ENCODE measurements at regions not wholly inside any gene's neighbourhood (a gene's known extent, or its start where the extent isn't known, plus 50 kb on each side); places are given as distances from the start of the nearest gene placed in this dataset.
"Not testable (repeated sequence)": the region's sequence is repeated elsewhere in the genome, so short reads cannot be mapped to it uniquely, and the experiment has no call there.

DNA sequence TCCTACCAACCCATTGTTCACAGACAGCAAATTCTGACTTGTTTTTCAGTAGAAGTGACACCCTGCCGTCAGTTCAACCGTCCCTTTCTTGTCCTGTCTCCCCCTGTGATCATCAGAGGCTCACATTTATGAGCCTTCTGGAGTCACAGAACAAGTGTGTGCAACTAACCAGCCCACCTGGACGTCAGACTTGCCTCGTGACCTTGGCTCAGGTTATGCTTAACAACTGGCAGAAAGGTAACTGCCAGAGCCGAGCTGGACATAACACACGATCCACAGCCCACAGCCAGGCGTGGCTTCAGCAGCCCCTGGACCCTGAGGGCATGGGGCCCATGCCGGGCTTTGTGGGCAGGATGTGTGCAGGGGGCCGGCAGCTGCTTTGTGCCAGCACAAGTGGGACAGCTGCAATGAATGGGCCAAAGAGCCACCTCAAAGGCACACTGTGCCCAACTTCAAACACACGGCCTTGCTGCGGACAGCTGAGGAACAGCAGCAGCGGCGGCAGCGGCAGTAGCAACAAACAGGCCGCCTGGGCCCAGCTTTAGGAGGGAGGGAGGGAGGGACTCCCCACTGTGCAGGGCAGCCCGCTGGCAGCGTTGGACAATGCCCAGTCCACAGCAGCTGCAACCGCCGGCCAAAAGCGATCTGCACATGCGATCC, 103.9 kb downstream of the ZBTB18 start:
- TF ChIP-seq, protein P1, sequence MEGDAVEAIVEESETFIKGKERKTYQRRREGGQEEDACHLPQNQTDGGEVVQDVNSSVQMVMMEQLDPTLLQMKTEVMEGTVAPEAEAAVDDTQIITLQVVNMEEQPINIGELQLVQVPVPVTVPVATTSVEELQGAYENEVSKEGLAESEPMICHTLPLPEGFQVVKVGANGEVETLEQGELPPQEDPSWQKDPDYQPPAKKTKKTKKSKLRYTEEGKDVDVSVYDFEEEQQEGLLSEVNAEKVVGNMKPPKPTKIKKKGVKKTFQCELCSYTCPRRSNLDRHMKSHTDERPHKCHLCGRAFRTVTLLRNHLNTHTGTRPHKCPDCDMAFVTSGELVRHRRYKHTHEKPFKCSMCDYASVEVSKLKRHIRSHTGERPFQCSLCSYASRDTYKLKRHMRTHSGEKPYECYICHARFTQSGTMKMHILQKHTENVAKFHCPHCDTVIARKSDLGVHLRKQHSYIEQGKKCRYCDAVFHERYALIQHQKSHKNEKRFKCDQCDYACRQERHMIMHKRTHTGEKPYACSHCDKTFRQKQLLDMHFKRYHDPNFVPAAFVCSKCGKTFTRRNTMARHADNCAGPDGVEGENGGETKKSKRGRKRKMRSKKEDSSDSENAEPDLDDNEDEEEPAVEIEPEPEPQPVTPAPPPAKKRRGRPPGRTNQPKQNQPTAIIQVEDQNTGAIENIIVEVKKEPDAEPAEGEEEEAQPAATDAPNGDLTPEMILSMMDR (conservative IDR thresholded peaks at IDR 0.05; ENCODE audit: low read depth, low read length) = no peak
- no peak overlapping the region for H3K4me3 ChIP-seq (ENCODE audit: low read depth, low read length)
- no peak for DNase-seq (ENCODE audit: low read depth)

DNA sequence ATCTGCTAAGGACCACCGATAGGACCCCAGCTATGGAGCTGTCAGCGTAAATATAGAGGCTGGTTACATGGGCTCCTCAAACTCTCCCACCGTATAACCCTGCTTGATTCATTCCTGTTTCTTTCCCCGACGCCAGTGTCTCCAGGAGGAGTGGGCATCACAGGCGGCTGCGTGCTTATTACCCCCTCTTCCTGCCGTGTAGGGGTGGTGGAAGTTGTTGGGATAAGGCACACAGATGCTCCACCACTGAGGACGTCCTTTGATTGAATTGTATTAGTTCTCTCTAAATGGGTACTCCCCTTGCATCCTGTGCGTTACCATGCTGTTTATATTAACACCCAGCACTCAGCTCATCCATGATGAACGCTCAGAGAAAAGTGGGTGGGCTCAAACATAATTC, 104.6 kb downstream of the ZBTB18 start:
- no peak overlapping the region for H3K4me3 ChIP-seq (ENCODE audit: low read depth, low read length)
- no peak for DNase-seq (ENCODE audit: low read depth)
- TF ChIP-seq, protein P1 (conservative IDR thresholded peaks at IDR 0.05; ENCODE audit: low read depth, low read length) = no peak

DNA sequence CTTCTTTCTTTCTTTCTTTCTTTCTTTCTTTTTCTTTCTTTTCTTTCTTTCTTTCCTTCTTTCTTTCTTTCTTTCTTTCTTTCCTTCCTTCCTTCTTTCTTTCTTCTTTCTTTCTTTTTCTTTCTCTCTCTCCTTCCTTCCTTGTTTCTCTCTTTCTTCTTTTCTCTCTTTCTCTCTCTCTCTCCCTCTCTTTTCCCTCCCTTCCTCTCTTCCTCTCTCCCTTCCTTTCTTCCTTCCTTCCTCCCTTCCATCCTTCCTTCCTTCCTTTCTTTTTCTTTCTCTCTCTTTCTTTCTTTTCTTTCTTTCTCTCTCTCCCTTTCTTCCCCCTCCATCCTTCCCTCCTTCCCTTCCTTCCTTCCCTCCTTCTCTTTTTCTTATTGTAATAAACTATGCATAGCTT, 105.5 kb downstream of the ZBTB18 start:
- not testable (repeated sequence) for H3K4me3 ChIP-seq (ENCODE audit: low read depth, low read length); DNase-seq (ENCODE audit: low read depth)

DNA sequence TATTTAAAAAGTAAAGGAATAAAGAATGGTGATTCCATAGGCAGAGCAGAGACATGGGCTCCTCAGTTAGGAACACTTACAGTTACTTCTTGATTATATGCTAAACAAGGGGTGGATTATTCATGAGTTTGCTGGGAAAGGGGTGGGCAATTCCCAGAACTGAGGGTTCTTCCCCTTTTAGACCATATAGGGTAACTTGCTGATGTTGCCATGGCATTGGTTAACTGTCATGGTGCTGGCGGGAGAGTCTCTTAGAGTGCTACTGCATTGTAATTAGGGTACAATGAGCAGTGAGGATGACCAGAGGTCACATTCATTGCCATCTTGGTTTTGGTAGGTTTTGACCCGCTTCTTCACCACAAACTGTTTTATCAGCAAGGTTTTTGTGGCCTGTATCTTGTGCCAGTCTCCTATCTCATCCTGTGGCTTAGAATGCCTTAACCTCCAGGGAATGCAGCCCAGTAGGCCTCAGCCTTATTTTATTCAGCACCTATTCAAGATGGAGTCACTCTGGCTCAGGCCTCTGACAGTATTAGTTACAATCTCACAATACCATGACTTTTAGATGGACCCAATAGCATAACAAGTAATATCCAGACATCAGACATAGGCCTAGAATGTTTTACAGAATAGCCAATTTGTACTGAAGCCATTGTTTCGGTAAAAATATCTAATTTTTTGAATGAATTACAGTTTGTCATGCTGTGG, 106.8 kb downstream of the ZBTB18 start:
- DNase-seq (ENCODE audit: low read depth) = no peak
- no peak overlapping the region for H3K4me3 ChIP-seq (ENCODE audit: low read depth, low read length)
- TF ChIP-seq, protein P1 (conservative IDR thresholded peaks at IDR 0.05; ENCODE audit: low read depth, low read length) = no peak

DNA sequence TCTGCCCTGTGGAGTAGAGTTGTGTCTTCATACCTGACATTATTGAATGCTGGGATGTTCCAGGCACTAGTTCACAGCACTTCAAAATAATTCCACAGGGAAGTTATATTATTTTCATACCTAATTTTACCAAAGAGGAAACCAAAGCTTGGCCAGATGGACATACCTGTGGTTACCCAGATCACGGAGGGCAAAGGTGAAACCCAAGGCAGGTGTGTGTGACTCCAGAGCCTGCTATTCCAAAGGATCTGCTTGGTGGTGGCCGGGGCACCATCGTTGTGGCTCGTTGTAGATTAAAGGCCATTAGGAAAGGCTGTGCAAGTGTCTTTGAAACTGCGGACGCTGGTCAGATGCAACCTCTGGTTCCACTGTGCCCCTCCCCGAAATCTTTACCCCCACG, 108.6 kb downstream of the ZBTB18 start:
- no peak overlapping the region for H3K4me3 ChIP-seq (ENCODE audit: low read depth, low read length)
- TF ChIP-seq, protein P1 (conservative IDR thresholded peaks at IDR 0.05; ENCODE audit: low read depth, low read length) = no peak
- DNase-seq (ENCODE audit: low read depth) = no peak

DNA sequence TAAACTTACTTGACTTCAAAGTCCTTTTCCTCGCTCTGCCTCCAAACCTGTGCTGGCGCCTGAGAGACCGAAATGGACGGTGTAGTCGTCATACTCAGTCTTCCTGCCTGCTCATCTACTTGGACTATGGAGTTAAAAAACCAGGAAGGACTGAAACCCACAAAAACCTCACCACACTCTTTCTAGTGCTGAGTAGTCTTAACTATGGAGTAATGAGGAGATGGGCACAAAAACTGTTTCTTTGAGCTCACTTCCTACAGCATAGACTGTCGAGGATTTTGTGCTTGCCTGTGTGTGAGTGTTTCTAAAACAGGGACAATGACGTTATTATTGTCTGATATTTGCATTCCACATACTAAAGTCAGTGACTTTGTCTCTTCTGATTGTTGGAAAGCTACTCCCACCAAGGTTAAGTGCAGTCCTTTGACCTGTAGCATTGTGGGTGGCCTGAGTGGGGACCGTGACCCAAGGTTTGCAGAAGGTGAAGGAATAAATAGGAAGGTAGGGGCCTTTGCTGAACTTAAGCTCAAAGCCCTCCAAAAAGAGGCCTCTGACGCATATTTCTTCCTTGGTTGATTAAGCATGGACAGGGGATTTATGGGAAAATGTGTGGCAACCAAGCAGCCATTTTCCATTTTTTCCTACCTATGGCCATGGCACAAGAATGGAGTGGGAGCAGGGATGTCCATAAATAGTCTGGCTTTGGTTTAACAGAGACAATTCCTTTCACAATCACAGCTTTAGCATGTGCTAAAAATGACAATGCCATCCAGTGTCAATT, 109.6 kb downstream of the ZBTB18 start:
- no peak overlapping the region for H3K4me3 ChIP-seq (ENCODE audit: low read depth, low read length)
- DNase-seq (ENCODE audit: low read depth) = no peak
- TF ChIP-seq, protein P1 (conservative IDR thresholded peaks at IDR 0.05; ENCODE audit: low read depth, low read length) = no peak

DNA sequence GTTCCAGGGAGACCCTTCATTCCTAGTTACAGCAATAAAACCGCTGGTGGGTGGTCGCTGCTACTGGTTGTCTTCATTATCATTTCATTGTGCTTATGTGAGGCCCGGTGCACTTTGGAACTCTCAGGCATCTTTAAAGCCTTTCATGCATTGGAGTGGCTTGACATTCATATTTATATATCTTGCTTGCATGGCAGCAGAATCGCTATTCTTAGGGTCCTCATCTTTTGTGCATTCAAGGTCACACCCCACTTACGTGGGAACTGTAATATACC, 110.1 kb downstream of the ZBTB18 start:
- TF ChIP-seq, protein P1 (conservative IDR thresholded peaks at IDR 0.05; ENCODE audit: low read depth, low read length) = no peak
- DNase-seq (ENCODE audit: low read depth) = no peak
- no peak overlapping the region for H3K4me3 ChIP-seq (ENCODE audit: low read depth, low read length)
